ENCODE measurements at regions not wholly inside any gene's neighbourhood (a gene's known extent, or its start where the extent isn't known, plus 50 kb on each side); places are given as distances from the start of the nearest gene placed in this dataset.

DNA sequence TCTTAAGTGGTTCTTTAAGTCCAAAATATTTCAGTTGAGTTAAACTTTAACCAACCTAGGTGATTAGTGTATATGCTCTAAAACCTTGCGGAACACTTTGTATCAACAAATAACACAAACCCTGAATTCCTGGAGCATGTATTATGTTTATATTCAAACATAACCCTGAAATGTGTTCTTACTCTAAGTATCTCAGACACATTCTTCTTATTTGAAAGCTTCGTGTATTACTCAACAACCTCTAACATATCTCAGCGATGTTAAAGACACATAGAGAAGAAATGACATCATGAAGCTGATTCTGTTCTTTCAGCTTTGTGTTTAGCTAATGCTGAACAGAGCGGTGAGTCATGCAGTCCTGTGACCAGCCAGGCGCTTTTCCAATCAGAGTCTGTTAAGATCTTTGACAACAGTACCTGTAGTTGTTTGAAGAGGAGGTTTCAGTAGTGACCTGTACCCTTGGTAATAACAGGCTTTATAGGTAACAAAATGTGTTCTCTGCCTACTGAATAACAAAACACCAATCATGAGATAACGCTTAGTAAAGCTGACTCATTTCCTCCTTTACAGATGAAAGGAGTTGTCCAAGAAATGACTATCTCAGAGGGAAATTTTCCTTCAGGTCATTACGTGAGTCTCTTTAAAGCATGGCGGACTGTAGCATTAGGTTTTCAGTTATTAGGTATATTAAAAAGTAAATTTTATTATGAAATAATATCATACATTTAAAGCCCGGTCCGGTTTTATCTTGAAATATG is 67.3 kb upstream of the KLF6 start:
- DNase-seq (ENCODE audit: extremely low read depth in 1 of 4, low spot score in 3 of 4) (peak; percentile 60 to 85 (median 66)), ATAC-seq (peak; percentile 92), FAIRE-seq (peak; percentile 97)
- H3K27me3 ChIP-seq (ENCODE audit: control insufficient read depth in 2 of 2, insufficient read depth in 2 of 2, low read length in 2 of 2): no peaks in the 10 kb centered on the region
- H3K4me1 ChIP-seq (replicated peaks in 1 of 2; ENCODE audit: control insufficient read depth in 2 of 2, insufficient read depth in 2 of 2, low read length in 2 of 2): peaks cover 11 to 30% of the 10 kb centered on the region in 2 experiments
- in situ Hi-C loops (cut with MboI): no loop called here
- no peaks in the 10 kb centered on the region for H3K9me3 ChIP-seq (replicated peaks; ENCODE audit: control insufficient read depth, insufficient read depth, low read depth, low read length)
- no peaks in the 10 kb centered on the region for H4K20me1 ChIP-seq (replicated peaks; ENCODE audit: control insufficient read depth, insufficient read depth, low read length)
- BruUV-seq (replicated peaks): no TSS peak
- CTCF ChIA-PET (ENCODE audit: low intra/inter-chr PET ratio): no interaction called here
- POLR2A ChIA-PET: interaction anchor here (1.2 to 2.7 kb wide), 5 partner anchors 10 to 67 kb away, joined by 4 to 19 read pairs (median 11); partner anchors contain the start of gene KLF6
- no peak overlapping the region for H3K4me3 ChIP-seq
- peak overlapping the region; percentile 59 for H3K4me2 ChIP-seq (ENCODE audit: insufficient read depth, low read length)
- H3K9me1 ChIP-seq (ENCODE audit: control insufficient read depth, insufficient read depth, low read length): no peaks in the 10 kb centered on the region
- intact Hi-C loops (cut with micrococcal nuclease): no loop called here
- 11% methylated on average over 10 of the region's 10 CpGs for WGBS (ENCODE audit: insufficient coverage, low coverage, missing lambda C conversion rate)
- H3K36me3 ChIP-seq (ENCODE audit: control insufficient read depth, insufficient read depth, low read length): no peaks in the 10 kb centered on the region; the same call in 2 of the 3 replicates
- H2AFZ ChIP-seq (ENCODE audit: low read depth, low read length): peak overlapping the region; percentile 81
- peak overlapping the region; percentile 81 for H3K27ac ChIP-seq (ENCODE audit: extremely low read depth, low read depth, low read length)
- peak overlapping the region in 1 of 2 experiments; percentile 55; a peak in 2 of 4 replicates for H3K9ac ChIP-seq (ENCODE audit: insufficient read depth in 1 of 2, low read depth in 2 of 2, low read length in 2 of 2)
- no peaks in the 10 kb centered on the region for H3K79me2 ChIP-seq (ENCODE audit: control insufficient read depth, insufficient read depth, low read length)
- peak; percentile 88 for TF ChIP-seq ARID1B (IDR thresholded peaks at IDR 0.05)
- no peak for TF ChIP-seq RB1 (IDR thresholded peaks at IDR 0.05; ENCODE audit: low read depth)
- no peak for TF ChIP-seq ATF1 (CRISPR knock-in tag; IDR thresholded peaks at IDR 0.05)
- peak; percentile 88 for TF ChIP-seq ATF1 (tag; IDR thresholded peaks at IDR 0.05)
- TF ChIP-seq ZC3H11A (IDR thresholded peaks at IDR 0.05; ENCODE audit: low read depth, low read length): no peak
- TF ChIP-seq ZNF41 (CRISPR knock-in tag; conservative IDR thresholded peaks at IDR 0.05): no peak
- no peak for TF ChIP-seq SIN3A (IDR thresholded peaks at IDR 0.05; ENCODE audit: borderline replicate concordance in 2 of 2, control insufficient read depth in 1 of 2, low read depth in 2 of 2, low read length in 2 of 2)
- peak; percentile 84 for TF ChIP-seq EP300 (IDR thresholded peaks at IDR 0.05; ENCODE audit: low read length)
- TF ChIP-seq SUPT5H (IDR thresholded peaks at IDR 0.05): no peak
- TF ChIP-seq KAT8 (IDR thresholded peaks at IDR 0.05; ENCODE audit: low read depth): no peak
- TF ChIP-seq, protein P1, sequence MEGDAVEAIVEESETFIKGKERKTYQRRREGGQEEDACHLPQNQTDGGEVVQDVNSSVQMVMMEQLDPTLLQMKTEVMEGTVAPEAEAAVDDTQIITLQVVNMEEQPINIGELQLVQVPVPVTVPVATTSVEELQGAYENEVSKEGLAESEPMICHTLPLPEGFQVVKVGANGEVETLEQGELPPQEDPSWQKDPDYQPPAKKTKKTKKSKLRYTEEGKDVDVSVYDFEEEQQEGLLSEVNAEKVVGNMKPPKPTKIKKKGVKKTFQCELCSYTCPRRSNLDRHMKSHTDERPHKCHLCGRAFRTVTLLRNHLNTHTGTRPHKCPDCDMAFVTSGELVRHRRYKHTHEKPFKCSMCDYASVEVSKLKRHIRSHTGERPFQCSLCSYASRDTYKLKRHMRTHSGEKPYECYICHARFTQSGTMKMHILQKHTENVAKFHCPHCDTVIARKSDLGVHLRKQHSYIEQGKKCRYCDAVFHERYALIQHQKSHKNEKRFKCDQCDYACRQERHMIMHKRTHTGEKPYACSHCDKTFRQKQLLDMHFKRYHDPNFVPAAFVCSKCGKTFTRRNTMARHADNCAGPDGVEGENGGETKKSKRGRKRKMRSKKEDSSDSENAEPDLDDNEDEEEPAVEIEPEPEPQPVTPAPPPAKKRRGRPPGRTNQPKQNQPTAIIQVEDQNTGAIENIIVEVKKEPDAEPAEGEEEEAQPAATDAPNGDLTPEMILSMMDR (IDR thresholded peaks at IDR 0.05 in 2 of 3, conservative IDR thresholded peaks at IDR 0.05 in 1 of 3; ENCODE audit: insufficient read depth in 2 of 3, low read depth in 1 of 3, low read length in 3 of 3): no peak
- TF ChIP-seq ARID2 (IDR thresholded peaks at IDR 0.05): no peak
- TF ChIP-seq, protein P2, sequence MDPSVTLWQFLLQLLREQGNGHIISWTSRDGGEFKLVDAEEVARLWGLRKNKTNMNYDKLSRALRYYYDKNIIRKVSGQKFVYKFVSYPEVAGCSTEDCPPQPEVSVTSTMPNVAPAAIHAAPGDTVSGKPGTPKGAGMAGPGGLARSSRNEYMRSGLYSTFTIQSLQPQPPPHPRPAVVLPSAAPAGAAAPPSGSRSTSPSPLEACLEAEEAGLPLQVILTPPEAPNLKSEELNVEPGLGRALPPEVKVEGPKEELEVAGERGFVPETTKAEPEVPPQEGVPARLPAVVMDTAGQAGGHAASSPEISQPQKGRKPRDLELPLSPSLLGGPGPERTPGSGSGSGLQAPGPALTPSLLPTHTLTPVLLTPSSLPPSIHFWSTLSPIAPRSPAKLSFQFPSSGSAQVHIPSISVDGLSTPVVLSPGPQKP (CRISPR knock-in tag; IDR thresholded peaks at IDR 0.05): no peak
- TF ChIP-seq EWSR1 (IDR thresholded peaks at IDR 0.05; ENCODE audit: borderline replicate concordance, low read depth, partially characterized antibody): no peak
- no peak for TF ChIP-seq ZNF133 (CRISPR knock-in tag; IDR thresholded peaks at IDR 0.05)
- no peak for TF ChIP-seq ZC3H4 (CRISPR knock-in tag; IDR thresholded peaks at IDR 0.05; ENCODE audit: borderline replicate concordance)
- no peak for TF ChIP-seq SIN3B (IDR thresholded peaks at IDR 0.05; ENCODE audit: low read depth)
- no peak for TF ChIP-seq PTBP1 (IDR thresholded peaks at IDR 0.05; ENCODE audit: low read depth, low read length)
- TF ChIP-seq, protein P3, sequence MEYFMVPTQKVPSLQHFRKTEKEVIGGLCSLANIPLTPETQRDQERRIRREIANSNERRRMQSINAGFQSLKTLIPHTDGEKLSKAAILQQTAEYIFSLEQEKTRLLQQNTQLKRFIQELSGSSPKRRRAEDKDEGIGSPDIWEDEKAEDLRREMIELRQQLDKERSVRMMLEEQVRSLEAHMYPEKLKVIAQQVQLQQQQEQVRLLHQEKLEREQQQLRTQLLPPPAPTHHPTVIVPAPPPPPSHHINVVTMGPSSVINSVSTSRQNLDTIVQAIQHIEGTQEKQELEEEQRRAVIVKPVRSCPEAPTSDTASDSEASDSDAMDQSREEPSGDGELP (CRISPR knock-in tag; IDR thresholded peaks at IDR 0.05; ENCODE audit: borderline replicate concordance): no peak
- no peak for TF ChIP-seq ZZZ3 (IDR thresholded peaks at IDR 0.05)

All from K562 (cell line).